Loucy (cell line): ENCODE measurements at regions not wholly inside any gene's neighbourhood (a gene's known extent, or its start where the extent isn't known, plus 50 kb on each side); places are given as distances from the start of the nearest gene placed in this dataset.

Experiments
- H2AFZ ChIP-seq: fragments of 200-600 bp; sonication (generic); 2 replicates; pipeline ENCODE4 v1.6.0; 2016; ENCODE audit warnings: antibody characterized with exemption, mild to moderate bottlenecking, low read length, moderate library complexity
- H3F3A ChIP-seq: fragments of 200-600 bp; 2 replicates; pipeline ENCODE4 v1.6.0; 2016; ENCODE audit warnings: antibody characterized with exemption, low read depth, mild to moderate bottlenecking
- H3K27me3 ChIP-seq: fragments of 200-600 bp; sonication (generic); 2 replicates; pipeline ENCODE4 v1.6.1; 2014; ENCODE audit warnings: low read length, mild to moderate bottlenecking; ENCODE audit not compliant: insufficient read depth, poor library complexity, severe bottlenecking
- H3K36me3 ChIP-seq: fragments of 200-600 bp; sonication (generic); 2 replicates; pipeline ENCODE4 v1.6.1; 2016; ENCODE audit warnings: low read length; ENCODE audit not compliant: insufficient read depth
- H3K4me1 ChIP-seq: fragments of 200-600 bp; sonication (generic); 2 replicates; pipeline ENCODE4 v1.5.1; 2014; ENCODE audit warnings: low read length, mild to moderate bottlenecking; ENCODE audit not compliant: insufficient read depth, poor library complexity, severe bottlenecking
- H3K4me2 ChIP-seq: fragments of 200-600 bp; sonication (generic); 2 replicates; pipeline ENCODE4 v1.6.0; 2014; ENCODE audit warnings: antibody characterized with exemption, low read length, low read depth, mild to moderate bottlenecking; ENCODE audit not compliant: poor library complexity, severe bottlenecking
- H3K4me3 ChIP-seq: fragments of 200-600 bp; sonication (generic); 2 replicates; pipeline ENCODE4 v1.5.1; 2014; ENCODE audit warnings: low read length, mild to moderate bottlenecking, mixed read lengths; ENCODE audit not compliant: poor library complexity, severe bottlenecking
- H3K79me2 ChIP-seq: fragments of 200-600 bp; sonication (generic); 2 replicates; pipeline ENCODE4 v1.6.1; 2014; ENCODE audit warnings: low read length; ENCODE audit not compliant: insufficient read depth
- H3K9ac ChIP-seq: fragments of 200-600 bp; sonication (generic); 2 replicates; pipeline ENCODE4 v1.6.0; 2014; ENCODE audit warnings: mild to moderate bottlenecking, low read depth, low read length, moderate library complexity; ENCODE audit not compliant: poor library complexity, severe bottlenecking
- H3K9me2 ChIP-seq: fragments of 200-600 bp; sonication (generic); replicated peaks from 2 replicates; pipeline ENCODE4 v1.6.1; 2016; ENCODE audit warnings: low read depth, low read length, mixed read lengths
- H3K9me3 ChIP-seq: fragments of 200-600 bp; sonication (generic); 2 replicates; pipeline ENCODE4 v1.6.1; 2014; ENCODE audit warnings: mild to moderate bottlenecking, antibody characterized with exemption, low read length, low read depth; ENCODE audit not compliant: insufficient read depth
- H4K20me1 ChIP-seq: fragments of 200-600 bp; sonication (generic); 2 replicates; pipeline ENCODE4 v1.6.0; 2014; ENCODE audit warnings: antibody characterized with exemption, low read length, mild to moderate bottlenecking; ENCODE audit not compliant: insufficient read depth, poor library complexity, severe bottlenecking
- CTCF ChIP-seq: fragments of 200-600 bp; sonication (generic); conservative IDR thresholded peaks from 2 replicates; pipeline ENCODE4 v1.5.1; 2014; ENCODE audit warnings: mild to moderate bottlenecking, antibody characterized with exemption, low read length
- EZH2phosphoT487 ChIP-seq: fragments of 200-600 bp; IDR thresholded peaks from 2 replicates; pipeline ENCODE4 v1.6.1; 2018; ENCODE audit warnings: antibody characterized with exemption, mild to moderate bottlenecking, moderate library complexity, borderline replicate concordance

- H3K9me2 ChIP-seq, result no peaks in the 10 kb centered on the region
- no peaks in the 10 kb centered on the region for H3F3A ChIP-seq
- H3K4me1 ChIP-seq, result peaks cover 12% of the 10 kb centered on the region
- H3K79me2 ChIP-seq, result no peaks in the 10 kb centered on the region
- H3K36me3 ChIP-seq, result no peaks in the 10 kb centered on the region
- H3K4me2 ChIP-seq, result no peak overlapping the region
- H2AFZ ChIP-seq, result no peak overlapping the region
- TF ChIP-seq EZH2phosphoT487, result no peak
- TF ChIP-seq CTCF, result no peak
- no peaks in the 10 kb centered on the region for H4K20me1 ChIP-seq
- no peak overlapping the region for H3K4me3 ChIP-seq
- no peak overlapping the region for H3K9ac ChIP-seq
- no peaks in the 10 kb centered on the region for H3K27me3 ChIP-seq
- no peaks in the 10 kb centered on the region for H3K9me3 ChIP-seq
These were observed 204.6 kb upstream of the CFAP20DC start for GRCh38 chr3:59254433-59254832.

- Histone ChIP-seq H3K27me3 (no peaks in the 10 kb centered on the region), H3K79me2 (no peaks in the 10 kb centered on the region), H4K20me1 (no peaks in the 10 kb centered on the region), H3K9ac (no peak overlapping the region), H3K4me2 (no peak overlapping the region), H3K9me3 (no peaks in the 10 kb centered on the region), H3K36me3 (no peaks in the 10 kb centered on the region), H3F3A (no peaks in the 10 kb centered on the region), H3K4me1 (peaks cover 12% of the 10 kb centered on the region), H2AFZ (no peak overlapping the region), H3K4me3 (no peak overlapping the region), H3K9me2 (no peaks in the 10 kb centered on the region)
- no peak for TF ChIP-seq EZH2phosphoT487
- no peak for TF ChIP-seq CTCF
These were observed 203.7 kb upstream of the CFAP20DC start for GRCh38 chr3:59253523-59253922.

GRCh38 chr3:59251869-59252268 lies 202.0 kb upstream of the CFAP20DC start:
- TF ChIP-seq EZH2phosphoT487 (no peak), CTCF (no peak)
- H3K9me3 ChIP-seq, result 0 out of 2 replicates have a peak, but pooled peaks cover 3% of the 10 kb centered on the region
- no peaks in the 10 kb centered on the region for H3K27me3 ChIP-seq
- 0 out of 2 replicates have a peak, but pooled peaks cover 5% of the 10 kb centered on the region for H3F3A ChIP-seq
- H3K9me2 ChIP-seq, result no peaks in the 10 kb centered on the region
- peaks cover 25% of the 10 kb centered on the region for H3K4me1 ChIP-seq
- no peak overlapping the region for H2AFZ ChIP-seq
- no peaks in the 10 kb centered on the region for H3K36me3 ChIP-seq
- H3K4me2 ChIP-seq, result no peak overlapping the region
- no peak overlapping the region for H3K4me3 ChIP-seq
- no peaks in the 10 kb centered on the region for H4K20me1 ChIP-seq
- H3K79me2 ChIP-seq, result no peaks in the 10 kb centered on the region
- H3K9ac ChIP-seq, result no peak overlapping the region
